ENCODE measurements at regions not wholly inside any gene's neighbourhood (a gene's known extent, or its start where the extent isn't known, plus 50 kb on each side); places are given as distances from the start of the nearest gene placed in this dataset.

DNA sequence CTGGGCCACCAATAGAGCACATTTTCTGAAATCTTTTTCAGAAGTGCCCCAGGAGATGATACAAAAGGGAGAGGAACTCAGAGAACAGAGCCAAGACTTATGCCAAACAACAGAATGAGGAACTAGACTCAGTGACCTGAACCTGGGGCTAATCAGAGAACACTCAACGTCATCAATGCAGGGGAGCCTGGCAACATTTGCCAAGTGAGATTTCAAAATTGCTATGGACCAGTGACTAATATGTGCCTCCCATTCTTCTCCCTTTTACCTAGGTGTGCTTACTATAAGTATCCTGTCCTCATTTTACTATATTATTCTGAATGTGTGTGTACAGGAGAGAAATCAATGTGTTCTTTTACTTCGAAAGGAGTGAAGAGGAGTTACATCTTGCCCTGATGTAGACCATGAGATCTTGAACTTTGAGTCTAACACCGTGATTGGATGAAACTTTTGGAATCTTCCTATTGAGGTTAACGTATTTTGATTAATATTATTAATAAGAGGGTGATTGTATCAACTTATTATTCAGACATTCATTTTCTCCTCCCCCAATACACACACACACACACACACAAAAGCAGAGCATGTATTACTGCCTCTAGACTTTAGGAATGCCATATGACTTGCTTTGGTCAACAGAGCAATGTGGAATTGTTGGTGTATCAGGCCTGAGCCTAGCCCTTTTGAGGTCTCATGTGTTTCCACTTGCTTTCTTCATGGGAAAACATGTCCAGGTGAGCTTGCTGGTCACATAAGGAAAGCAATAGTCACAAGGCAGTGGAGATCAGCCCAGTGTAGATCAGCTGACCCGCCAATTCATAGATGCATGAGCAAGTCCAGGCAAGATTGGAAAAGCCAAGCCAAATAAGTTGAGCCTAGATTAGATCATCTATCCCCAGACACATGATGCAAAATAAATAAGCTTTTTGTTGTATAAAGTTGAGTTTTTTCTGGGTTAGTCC, 80.3 kb upstream of the ETS2 start:
- no peak overlapping the region for H3K27ac ChIP-seq
- TF ChIP-seq ZFX (IDR thresholded peaks at IDR 0.05), result no peak
- TF ChIP-seq, protein P1, sequence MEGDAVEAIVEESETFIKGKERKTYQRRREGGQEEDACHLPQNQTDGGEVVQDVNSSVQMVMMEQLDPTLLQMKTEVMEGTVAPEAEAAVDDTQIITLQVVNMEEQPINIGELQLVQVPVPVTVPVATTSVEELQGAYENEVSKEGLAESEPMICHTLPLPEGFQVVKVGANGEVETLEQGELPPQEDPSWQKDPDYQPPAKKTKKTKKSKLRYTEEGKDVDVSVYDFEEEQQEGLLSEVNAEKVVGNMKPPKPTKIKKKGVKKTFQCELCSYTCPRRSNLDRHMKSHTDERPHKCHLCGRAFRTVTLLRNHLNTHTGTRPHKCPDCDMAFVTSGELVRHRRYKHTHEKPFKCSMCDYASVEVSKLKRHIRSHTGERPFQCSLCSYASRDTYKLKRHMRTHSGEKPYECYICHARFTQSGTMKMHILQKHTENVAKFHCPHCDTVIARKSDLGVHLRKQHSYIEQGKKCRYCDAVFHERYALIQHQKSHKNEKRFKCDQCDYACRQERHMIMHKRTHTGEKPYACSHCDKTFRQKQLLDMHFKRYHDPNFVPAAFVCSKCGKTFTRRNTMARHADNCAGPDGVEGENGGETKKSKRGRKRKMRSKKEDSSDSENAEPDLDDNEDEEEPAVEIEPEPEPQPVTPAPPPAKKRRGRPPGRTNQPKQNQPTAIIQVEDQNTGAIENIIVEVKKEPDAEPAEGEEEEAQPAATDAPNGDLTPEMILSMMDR (conservative IDR thresholded peaks at IDR 0.05), result no peak

DNA sequence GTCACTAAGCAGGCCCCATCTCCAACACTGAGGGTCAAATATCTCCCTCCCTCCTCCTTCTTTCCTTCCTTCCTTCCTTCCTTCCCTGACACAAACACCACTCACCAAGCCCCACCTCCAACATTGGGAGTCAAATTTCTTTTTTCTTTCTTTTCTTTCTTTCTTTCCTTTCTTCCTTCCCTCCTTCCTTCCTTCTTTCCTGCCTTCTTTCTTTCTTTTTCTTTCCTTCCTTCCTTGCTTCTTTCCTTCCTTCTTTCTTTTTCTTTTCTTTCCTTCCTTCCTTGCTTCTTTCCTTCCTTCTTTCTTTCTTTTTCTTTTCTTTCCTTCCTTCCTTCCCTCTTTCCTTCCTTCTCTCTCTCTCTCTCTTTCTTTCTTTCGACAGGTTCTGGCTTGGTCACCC, 79.2 kb upstream of the ETS2 start:
- TF ChIP-seq, protein P1 (conservative IDR thresholded peaks at IDR 0.05), result no peak
- TF ChIP-seq ZFX (IDR thresholded peaks at IDR 0.05), result no peak
- H3K27ac ChIP-seq, result no peak overlapping the region

DNA sequence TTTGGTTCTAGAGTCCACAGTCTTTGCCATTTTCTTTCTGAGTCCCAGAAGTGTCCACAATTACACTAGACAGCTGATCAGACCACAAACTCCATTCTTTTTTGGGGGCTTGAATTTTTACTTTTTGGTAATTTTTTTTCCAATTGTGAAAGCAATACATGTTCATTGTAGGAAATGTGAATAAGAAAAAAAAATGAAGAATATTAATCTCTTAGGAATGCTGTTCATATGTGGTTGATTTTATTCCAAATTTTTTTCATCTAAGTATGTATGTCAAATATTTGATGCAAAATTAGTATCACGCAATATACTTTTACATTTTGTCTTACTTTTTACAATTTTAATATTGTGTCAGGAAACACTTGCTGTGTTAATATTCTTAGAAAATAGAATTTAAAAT, 76.4 kb upstream of the ETS2 start:
- no peak for TF ChIP-seq ZFX (IDR thresholded peaks at IDR 0.05)
- TF ChIP-seq, protein P1 (conservative IDR thresholded peaks at IDR 0.05), result no peak
- H3K27ac ChIP-seq, result no peak overlapping the region

DNA sequence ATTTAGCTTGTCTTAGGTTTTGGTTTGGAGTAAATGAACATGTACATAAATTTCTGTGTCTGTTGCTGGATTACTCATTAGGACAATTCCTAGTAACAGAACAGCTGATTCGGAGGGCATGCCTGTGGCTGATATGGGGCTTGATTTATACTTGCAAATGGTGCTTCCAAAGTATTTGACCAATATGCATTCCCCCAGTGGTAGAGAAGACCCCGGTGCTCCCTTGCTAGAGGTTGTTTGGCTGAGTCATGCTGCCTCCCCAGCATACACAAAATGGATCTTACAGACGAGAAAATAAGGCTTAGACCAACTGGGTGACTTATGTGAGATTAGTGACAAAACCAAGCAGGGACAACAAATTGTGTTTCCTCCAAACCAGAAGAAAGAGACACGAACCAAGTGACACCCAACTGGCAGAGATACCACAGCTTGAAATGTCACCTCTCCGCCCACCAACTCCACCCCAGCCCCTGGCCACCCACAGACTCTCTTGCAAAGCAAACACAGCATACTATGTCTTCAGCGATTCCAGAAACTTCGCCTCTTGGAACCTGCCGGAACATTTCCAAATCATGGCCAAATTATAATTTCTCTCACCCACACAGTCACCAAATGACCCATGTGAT, 75.9 kb upstream of the ETS2 start:
- TF ChIP-seq, protein P1 (conservative IDR thresholded peaks at IDR 0.05), result no peak
- no peak for TF ChIP-seq ZFX (IDR thresholded peaks at IDR 0.05)
- no peak overlapping the region for H3K27ac ChIP-seq

DNA sequence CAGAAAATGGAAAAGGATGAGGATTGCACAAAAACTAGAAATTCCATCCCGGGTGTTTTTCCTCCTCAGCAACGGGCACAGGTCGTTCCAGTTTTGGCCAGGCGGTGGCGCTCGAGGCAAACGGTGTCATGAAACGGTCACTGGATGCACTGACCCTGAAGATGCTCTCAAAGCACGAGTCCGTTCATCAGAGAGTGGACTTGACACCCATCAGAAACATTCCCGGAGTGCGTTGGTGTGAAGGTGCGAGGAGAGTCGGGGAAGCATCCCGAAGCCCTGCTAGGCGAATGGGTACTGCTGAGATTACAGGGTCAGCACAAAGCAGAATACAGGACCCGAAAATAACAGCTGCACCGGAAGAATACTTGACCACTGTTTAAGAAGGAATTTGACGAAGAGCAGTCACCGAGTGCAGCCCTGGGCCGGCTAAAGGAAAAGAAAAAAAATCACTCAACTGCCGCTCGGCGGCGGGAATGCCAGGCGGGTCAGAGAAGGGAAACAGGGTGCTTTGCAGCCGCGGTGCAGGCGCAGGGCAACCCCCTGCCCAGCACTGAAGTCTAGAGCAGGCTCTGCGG, 71.7 kb upstream of the ETS2 start:
- no peak overlapping the region for H3K27ac ChIP-seq
- TF ChIP-seq, protein P1 (conservative IDR thresholded peaks at IDR 0.05), result peak; percentile 90
- TF ChIP-seq ZFX (IDR thresholded peaks at IDR 0.05), result no peak

DNA sequence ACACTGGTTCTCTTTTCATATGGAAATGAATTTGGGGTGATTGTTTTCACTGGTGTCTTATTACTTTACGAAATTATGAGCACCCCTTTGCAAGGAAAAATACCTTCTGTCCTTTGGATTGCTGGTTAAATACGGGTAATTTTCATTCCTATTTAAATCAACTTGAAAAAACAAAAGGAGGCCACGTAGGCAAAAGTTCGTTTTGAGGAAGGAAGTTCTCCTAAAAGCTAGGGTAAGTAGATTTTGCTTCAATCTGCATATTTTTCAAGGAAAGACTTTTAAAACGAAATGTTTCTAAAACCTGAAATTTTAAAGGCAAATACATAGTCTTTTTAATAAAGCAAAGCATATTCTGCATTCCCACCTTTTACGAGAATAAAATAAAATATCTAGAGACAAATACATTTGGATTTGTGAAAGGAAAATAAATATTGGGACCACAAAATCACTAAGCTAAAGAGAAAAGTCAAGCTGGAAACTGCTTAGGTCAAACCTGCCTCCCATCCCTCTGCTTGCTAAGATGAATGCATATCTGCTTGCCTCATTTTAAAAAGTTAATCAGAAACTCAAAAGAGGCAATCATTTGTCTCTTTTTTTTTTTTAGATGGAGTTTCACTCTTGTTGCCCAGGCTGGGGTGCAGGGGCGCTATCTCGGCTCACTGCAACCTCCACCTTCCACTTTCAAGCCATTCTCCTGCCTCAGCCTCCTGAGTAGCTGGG, 70.9 kb upstream of the ETS2 start:
- H3K27ac ChIP-seq, result no peak overlapping the region
- TF ChIP-seq, protein P1 (conservative IDR thresholded peaks at IDR 0.05), result no peak
- TF ChIP-seq ZFX (IDR thresholded peaks at IDR 0.05), result no peak
